Upper lobe of left lung (tissue), 6 donors: ENCODE measurements at regions not wholly inside any gene's neighbourhood (a gene's known extent, or its start where the extent isn't known, plus 50 kb on each side); places are given as distances from the start of the nearest gene placed in this dataset.

ENCODE experiments used
- ATAC-seq, 2 donors: fragments of 200-7000 bp; cut with Tn5 transposase; one replicate each; pipeline ENCODE4 v1.9.1; 2022; ENCODE audit warnings: mild to moderate bottlenecking in 2 of 2, moderate library complexity in 2 of 2; ENCODE audit not compliant: low FRiP score in 2 of 2
- DNase-seq, 2 donors: peaks; one replicate each; pipeline ENCODE4 v3.0.0-alpha.2; 2019 to 2020
- H3K27ac ChIP-seq, 4 donors: fragments of 200-600 bp; sonication (generic); one replicate each; pipeline ENCODE4 v1.5.1; 2016 to 2019
- H3K27me3 ChIP-seq, 4 donors: fragments of 200-600 bp; sonication (generic); one replicate each; pipeline ENCODE4 v1.5.1; 2017 to 2019
- H3K36me3 ChIP-seq, 4 donors: fragments of 200-600 bp; sonication (generic); one replicate each; pipeline ENCODE4 v1.5.1; 2016 to 2019
- H3K4me1 ChIP-seq, 4 donors: fragments of 200-600 bp; sonication (generic); one replicate each; pipeline ENCODE4 v1.5.1; 2018 to 2019
- H3K4me3 ChIP-seq, 4 donors: fragments of 200-600 bp; sonication (generic); one replicate each; pipeline ENCODE4 v1.5.1; 2017 to 2019; ENCODE audit warnings: mild to moderate bottlenecking in 2 of 4, moderate library complexity in 1 of 4
- H3K9me3 ChIP-seq, 4 donors: fragments of 200-600 bp; sonication (generic); one replicate each; pipeline ENCODE4 v1.5.1; 2018 to 2019
- EP300 ChIP-seq, 4 donors: sonication (generic); formaldehyde crosslinking; IDR thresholded peaks; one replicate each; pipeline ENCODE4 v1.5.1; 2017; ENCODE audit warnings: antibody characterized with exemption in 4 of 4, control low read depth in 2 of 4
- POLR2A ChIP-seq, 4 donors: fragments of 450-650 bp; IDR thresholded peaks; one replicate each; pipeline ENCODE4 v1.5.1; 2016 to 2017; ENCODE audit warnings: antibody characterized with exemption in 4 of 4, mild to moderate bottlenecking in 2 of 4
- POLR2AphosphoS5 ChIP-seq, 2 donors: sonication (generic); formaldehyde crosslinking; IDR thresholded peaks; one replicate each; pipeline ENCODE4 v1.5.1; 2017; ENCODE audit warnings: antibody characterized with exemption in 2 of 2
- WGBS, 2 donors: methylation state at CpG; one replicate each; pipeline ENCODE4 v1.1.5; 2017 to 2018; 5-methylcytosine and 5-hydroxymethylcytosine counted together
- TF ChIP-seq, protein P1 (sequence below), 6 experiments: fragments of 450-650 bp in 4 of 6; fragments of 200-600 bp in 2 of 6; sonication (generic) in 2 of 6; IDR thresholded peaks; one replicate each; pipeline ENCODE4 v1.5.1; 2016 to 2019; ENCODE audit warnings: antibody characterized with exemption in 6 of 6
- donor health status: DM: no; HTN: no; CAD: no; lungs with moderate emphysema.
- donor health status: DM: no; HTN: yes; CAD: no; lungs with severe emphysema.

DNA sequence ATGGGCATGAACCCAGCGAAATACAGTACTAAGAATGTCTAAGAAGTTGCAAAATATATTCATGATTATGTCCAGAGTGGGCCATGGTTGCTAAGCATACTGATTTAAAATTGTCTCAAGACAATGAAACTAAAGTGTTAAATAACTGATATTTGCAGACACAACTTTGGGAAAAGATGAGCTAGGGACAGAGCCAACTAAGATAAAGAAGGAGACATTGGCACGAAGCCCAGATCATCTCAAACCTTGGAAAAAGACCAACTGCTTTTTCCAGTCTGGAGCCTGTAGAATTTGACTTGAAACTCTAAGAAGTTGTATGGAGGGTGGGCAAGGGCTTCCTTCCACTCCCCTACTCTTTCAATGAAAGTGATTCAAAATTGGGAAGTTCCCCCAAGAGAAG is 108.5 kb upstream of the GLRA2 start:
- Histone ChIP-seq H3K36me3 (no peaks in the 10 kb centered on the region), H3K4me3 (no peak overlapping the region), H3K27me3 (no peaks in the 10 kb centered on the region), H3K9me3 (no peaks in the 10 kb centered on the region), H3K4me1 (no peaks in the 10 kb centered on the region), H3K27ac (no peak overlapping the region)
- WGBS, 2 donors: 52 to 56% methylated on average over 2 of the region's 2 CpGs
- DNase-seq (no peak), ATAC-seq (no peak)
- TF ChIP-seq POLR2AphosphoS5 (IDR thresholded peaks at IDR 0.05) (no peak), EP300 (IDR thresholded peaks at IDR 0.05) (no peak), POLR2A (IDR thresholded peaks at IDR 0.05) (no peak)
- TF ChIP-seq, protein P1, sequence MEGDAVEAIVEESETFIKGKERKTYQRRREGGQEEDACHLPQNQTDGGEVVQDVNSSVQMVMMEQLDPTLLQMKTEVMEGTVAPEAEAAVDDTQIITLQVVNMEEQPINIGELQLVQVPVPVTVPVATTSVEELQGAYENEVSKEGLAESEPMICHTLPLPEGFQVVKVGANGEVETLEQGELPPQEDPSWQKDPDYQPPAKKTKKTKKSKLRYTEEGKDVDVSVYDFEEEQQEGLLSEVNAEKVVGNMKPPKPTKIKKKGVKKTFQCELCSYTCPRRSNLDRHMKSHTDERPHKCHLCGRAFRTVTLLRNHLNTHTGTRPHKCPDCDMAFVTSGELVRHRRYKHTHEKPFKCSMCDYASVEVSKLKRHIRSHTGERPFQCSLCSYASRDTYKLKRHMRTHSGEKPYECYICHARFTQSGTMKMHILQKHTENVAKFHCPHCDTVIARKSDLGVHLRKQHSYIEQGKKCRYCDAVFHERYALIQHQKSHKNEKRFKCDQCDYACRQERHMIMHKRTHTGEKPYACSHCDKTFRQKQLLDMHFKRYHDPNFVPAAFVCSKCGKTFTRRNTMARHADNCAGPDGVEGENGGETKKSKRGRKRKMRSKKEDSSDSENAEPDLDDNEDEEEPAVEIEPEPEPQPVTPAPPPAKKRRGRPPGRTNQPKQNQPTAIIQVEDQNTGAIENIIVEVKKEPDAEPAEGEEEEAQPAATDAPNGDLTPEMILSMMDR (IDR thresholded peaks at IDR 0.05): no peak

GRCh38 chrX:14412686-14413085 is 116.7 kb upstream of the GLRA2 start:
- Histone ChIP-seq H3K36me3 (no peaks in the 10 kb centered on the region), H3K27ac (no peak overlapping the region), H3K4me1 (no peaks in the 10 kb centered on the region), H3K27me3 (no peaks in the 10 kb centered on the region), H3K4me3 (no peak overlapping the region), H3K9me3 (no peaks in the 10 kb centered on the region)
- no peak for DNase-seq
- WGBS, 2 donors: 77 to 80% methylated on average over 1 of the region's 1 CpG
- ATAC-seq: no peak
- TF ChIP-seq POLR2AphosphoS5 (IDR thresholded peaks at IDR 0.05) (no peak), EP300 (IDR thresholded peaks at IDR 0.05) (no peak), POLR2A (IDR thresholded peaks at IDR 0.05) (no peak)
- TF ChIP-seq, protein P1 (IDR thresholded peaks at IDR 0.05): no peak

- DNase-seq: no peak
- Histone ChIP-seq H3K9me3 (no peaks in the 10 kb centered on the region), H3K36me3 (no peaks in the 10 kb centered on the region), H3K4me1 (no peaks in the 10 kb centered on the region), H3K27ac (no peak overlapping the region), H3K27me3 (no peaks in the 10 kb centered on the region), H3K4me3 (no peak overlapping the region)
- 48 to 55% methylated on average over 1 of the region's 1 CpG for WGBS, 2 donors
- no peak for ATAC-seq
- TF ChIP-seq POLR2A (IDR thresholded peaks at IDR 0.05) (no peak), EP300 (IDR thresholded peaks at IDR 0.05) (no peak), POLR2AphosphoS5 (IDR thresholded peaks at IDR 0.05) (no peak)
- TF ChIP-seq, protein P1 (IDR thresholded peaks at IDR 0.05): no peak
These were observed 118.0 kb upstream of the GLRA2 start for GRCh38 chrX:14411326-14411725.

DNA sequence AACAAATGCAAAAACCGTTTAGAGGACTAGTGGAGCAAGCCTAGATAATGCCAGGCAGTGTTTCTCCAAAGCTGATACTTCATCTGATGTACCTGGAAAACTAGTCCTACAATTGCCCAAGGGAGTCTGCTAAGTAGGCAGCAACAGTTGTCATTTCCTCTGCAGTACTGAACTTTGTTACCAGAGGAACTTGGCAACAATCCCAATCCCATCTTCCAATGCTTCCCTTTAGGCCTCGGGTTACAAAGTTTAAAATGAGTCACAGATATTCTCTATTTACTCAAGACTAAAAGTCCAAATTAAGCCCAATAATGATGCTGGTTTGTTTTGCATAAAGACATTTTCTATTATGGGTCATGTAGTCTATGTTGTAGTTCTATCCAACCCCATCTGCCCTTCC is 120.0 kb upstream of the GLRA2 start:
- no peak for DNase-seq
- WGBS, 2 donors: 19 to 39% methylated on average over 2 of the region's 2 CpGs
- ATAC-seq: no peak

DNA sequence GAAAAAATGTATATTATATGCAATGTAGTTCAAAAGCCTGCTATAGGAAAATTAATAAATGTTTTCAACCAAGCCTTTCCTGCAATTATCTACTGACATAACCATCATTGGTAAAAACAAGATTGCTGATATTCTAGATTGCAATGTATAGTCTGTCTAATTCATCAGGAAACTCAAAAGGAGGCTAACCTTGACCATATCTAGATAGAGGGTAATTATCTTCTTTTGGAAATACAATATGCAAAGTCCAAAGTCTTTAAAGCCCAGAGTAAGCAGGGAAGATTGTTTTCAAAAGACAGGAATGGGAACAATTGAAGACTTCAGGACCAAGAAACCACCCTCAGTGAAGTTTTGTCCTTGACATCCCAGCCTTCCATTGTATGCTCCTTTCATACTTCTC is 123.1 kb upstream of the GLRA2 start:
- DNase-seq (no peak), ATAC-seq (no peak)
- no peaks in the 10 kb centered on the region for H3K9me3 ChIP-seq
- H3K27ac ChIP-seq: no peak overlapping the region
- H3K4me1 ChIP-seq: no peaks in the 10 kb centered on the region
- no peaks in the 10 kb centered on the region for H3K36me3 ChIP-seq
- no peak for TF ChIP-seq EP300 (IDR thresholded peaks at IDR 0.05)
- TF ChIP-seq POLR2A (IDR thresholded peaks at IDR 0.05): no peak
- TF ChIP-seq, protein P1 (IDR thresholded peaks at IDR 0.05): no peak
- no peak for TF ChIP-seq POLR2AphosphoS5 (IDR thresholded peaks at IDR 0.05)
- no peaks in the 10 kb centered on the region for H3K27me3 ChIP-seq
- no peak overlapping the region for H3K4me3 ChIP-seq

More for the DNA sequence above, 120.0 kb upstream of the GLRA2 start:
- H3K4me1 ChIP-seq: no peaks in the 10 kb centered on the region
- no peaks in the 10 kb centered on the region for H3K36me3 ChIP-seq
- no peak overlapping the region for H3K4me3 ChIP-seq
- H3K27me3 ChIP-seq: no peaks in the 10 kb centered on the region
- no peaks in the 10 kb centered on the region for H3K9me3 ChIP-seq
- no peak overlapping the region for H3K27ac ChIP-seq
- TF ChIP-seq, protein P1 (IDR thresholded peaks at IDR 0.05): no peak
- TF ChIP-seq EP300 (IDR thresholded peaks at IDR 0.05): no peak
- TF ChIP-seq POLR2A (IDR thresholded peaks at IDR 0.05): no peak
- no peak for TF ChIP-seq POLR2AphosphoS5 (IDR thresholded peaks at IDR 0.05)
